OCI-LY7 (cell line): ENCODE measurements at regions not wholly inside any gene's neighbourhood (a gene's known extent, or its start where the extent isn't known, plus 50 kb on each side); places are given as distances from the start of the nearest gene placed in this dataset.

Experiments used
- BruUV-seq: library from RNA; stranded (reverse); fragments of 400-500 nt; replicated peaks from 2 replicates; lab custom pipeline; 2021; lab: Mats Ljungman, UMichigan
- CTCF ChIA-PET: fragments of 300-600 bp; sonication (Branson Sonifier 250); formaldehyde crosslinking; loops from one replicate; lab custom pipeline; 2022; ENCODE audit warnings: antibody characterized with exemption; ENCODE audit not compliant: unreplicated experiment; lab: Charles Lee
- POLR2A ChIA-PET: fragments of 300-600 bp; sonication (Branson Sonifier 250); formaldehyde crosslinking; loops from one replicate; lab custom pipeline; 2022; ENCODE audit warnings: antibody characterized with exemption; lab: Charles Lee
- DNase-seq: peaks from one replicate; pipeline ENCODE4 v3.0.0-alpha.2; 2015; ENCODE audit warnings: low spot score
- H2AFZ ChIP-seq: fragments of 200-600 bp; sonication (generic), shearing (Covaris generic); 2 replicates; pipeline ENCODE4 v1.6.1; 2014; ENCODE audit warnings: mild to moderate bottlenecking, antibody characterized with exemption, low read length, moderate library complexity
- H3K27ac ChIP-seq: fragments of 200-600 bp; sonication (generic); 2 replicates; pipeline ENCODE4 v1.5.1; 2014; ENCODE audit warnings: mixed run types, low read depth, mild to moderate bottlenecking, moderate library complexity, low read length, inconsistent platforms; ENCODE audit not compliant: poor library complexity, severe bottlenecking
- H3K36me3 ChIP-seq: fragments of 200-600 bp; sonication (generic); 2 replicates; pipeline ENCODE4 v1.6.1; 2014; ENCODE audit warnings: mild to moderate bottlenecking, antibody characterized with exemption, low read length, moderate library complexity, mixed read lengths; ENCODE audit not compliant: insufficient read depth
- H3K4me1 ChIP-seq: fragments of 200-600 bp; sonication (generic); 2 replicates; pipeline ENCODE4 v1.5.1; 2014; ENCODE audit warnings: mild to moderate bottlenecking, low read length; ENCODE audit not compliant: insufficient read depth, poor library complexity, severe bottlenecking
- H3K4me2 ChIP-seq: fragments of 200-600 bp; sonication (generic); 2 replicates; pipeline ENCODE4 v1.6.1; 2014; ENCODE audit warnings: mild to moderate bottlenecking, low read length
- H3K4me3 ChIP-seq: fragments of 200-600 bp; sonication (generic); 2 replicates; pipeline ENCODE4 v1.5.1; 2014; ENCODE audit warnings: mild to moderate bottlenecking, low read depth, low read length; ENCODE audit not compliant: poor library complexity, severe bottlenecking
- H3K79me2 ChIP-seq: fragments of 200-600 bp; sonication (generic); 2 replicates; pipeline ENCODE4 v1.6.1; 2016; ENCODE audit warnings: low read depth, mild to moderate bottlenecking, low read length, moderate library complexity, mixed read lengths; ENCODE audit not compliant: insufficient read depth
- H3K9me2 ChIP-seq: fragments of 200-600 bp; sonication (generic); 2 replicates; pipeline ENCODE4 v1.6.1; 2016; ENCODE audit warnings: mild to moderate bottlenecking, low read length, mixed read lengths; ENCODE audit not compliant: insufficient read depth
- H3K9me3 ChIP-seq: fragments of 200-600 bp; sonication (generic); 2 replicates; pipeline ENCODE4 v1.6.1; 2014; ENCODE audit warnings: mild to moderate bottlenecking, mixed run types, low read length, mixed read lengths
- H4K20me1 ChIP-seq: fragments of 200-600 bp; sonication (generic); 2 replicates; pipeline ENCODE4 v1.6.1; 2014; ENCODE audit warnings: mild to moderate bottlenecking, antibody characterized with exemption, low read length, moderate library complexity, mixed read lengths; ENCODE audit not compliant: insufficient read depth
- EZH2phosphoT487 ChIP-seq: fragments of 200-600 bp; sonication (generic); IDR thresholded peaks from 2 replicates; pipeline ENCODE4 v1.6.1; 2018; ENCODE audit warnings: low read depth, borderline replicate concordance, mild to moderate bottlenecking, mixed run types, antibody characterized with exemption, low read length, moderate library complexity, mixed read lengths
- intact Hi-C: fragments of 100-400 bp; cut with micrococcal nuclease; formaldehyde crosslinking; loops from one replicate; pipeline ENCODE4 v1.10.0; 2022; ENCODE audit not compliant: unreplicated experiment
- TF ChIP-seq, protein P1 (sequence below): fragments of 200-600 bp; sonication (generic); conservative IDR thresholded peaks from 2 replicates; pipeline ENCODE4 v1.5.1; 2014; ENCODE audit warnings: mild to moderate bottlenecking, antibody characterized with exemption, low read length, moderate library complexity, mixed read lengths

DNA sequence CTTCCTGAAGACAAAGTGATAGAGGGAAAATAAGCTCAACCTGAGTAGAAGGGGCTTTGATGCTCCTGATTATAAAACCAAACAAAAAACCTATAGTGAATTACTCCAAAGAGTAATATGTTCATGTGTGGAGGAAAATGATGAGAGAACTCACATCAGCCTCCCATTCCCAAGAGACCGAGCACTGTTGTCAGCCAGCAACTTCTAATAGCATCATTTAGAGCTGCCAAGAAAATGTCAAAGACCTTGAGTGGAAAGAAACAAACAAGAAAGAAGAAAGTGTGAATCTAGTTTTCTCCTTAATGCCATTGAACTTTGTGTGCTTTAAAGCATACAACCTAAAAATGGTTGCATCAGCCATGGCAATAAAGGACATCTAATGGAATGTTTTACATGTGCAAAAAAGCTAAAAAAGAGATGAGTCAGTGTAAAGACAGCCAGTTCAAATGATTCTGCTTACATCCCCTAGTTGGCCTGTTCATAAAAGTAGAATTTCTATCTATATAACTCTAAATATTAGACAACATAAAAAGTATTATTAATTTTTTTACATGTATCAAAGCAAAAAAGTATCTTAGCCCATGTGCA is 1066.2 kb downstream of the TDRD15 start:
- no TSS peak for BruUV-seq
- H3K9me2 ChIP-seq, result no peaks in the 10 kb centered on the region
- TF ChIP-seq, protein P1, sequence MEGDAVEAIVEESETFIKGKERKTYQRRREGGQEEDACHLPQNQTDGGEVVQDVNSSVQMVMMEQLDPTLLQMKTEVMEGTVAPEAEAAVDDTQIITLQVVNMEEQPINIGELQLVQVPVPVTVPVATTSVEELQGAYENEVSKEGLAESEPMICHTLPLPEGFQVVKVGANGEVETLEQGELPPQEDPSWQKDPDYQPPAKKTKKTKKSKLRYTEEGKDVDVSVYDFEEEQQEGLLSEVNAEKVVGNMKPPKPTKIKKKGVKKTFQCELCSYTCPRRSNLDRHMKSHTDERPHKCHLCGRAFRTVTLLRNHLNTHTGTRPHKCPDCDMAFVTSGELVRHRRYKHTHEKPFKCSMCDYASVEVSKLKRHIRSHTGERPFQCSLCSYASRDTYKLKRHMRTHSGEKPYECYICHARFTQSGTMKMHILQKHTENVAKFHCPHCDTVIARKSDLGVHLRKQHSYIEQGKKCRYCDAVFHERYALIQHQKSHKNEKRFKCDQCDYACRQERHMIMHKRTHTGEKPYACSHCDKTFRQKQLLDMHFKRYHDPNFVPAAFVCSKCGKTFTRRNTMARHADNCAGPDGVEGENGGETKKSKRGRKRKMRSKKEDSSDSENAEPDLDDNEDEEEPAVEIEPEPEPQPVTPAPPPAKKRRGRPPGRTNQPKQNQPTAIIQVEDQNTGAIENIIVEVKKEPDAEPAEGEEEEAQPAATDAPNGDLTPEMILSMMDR, result no peak
- no peak for TF ChIP-seq EZH2phosphoT487
- no peak for DNase-seq
- H3K36me3 ChIP-seq, result no peaks in the 10 kb centered on the region
- intact Hi-C loops, result no loop called here
- no peak overlapping the region for H3K27ac ChIP-seq
- H3K9me3 ChIP-seq, result no peaks in the 10 kb centered on the region
- H3K79me2 ChIP-seq, result no peaks in the 10 kb centered on the region
- H3K4me2 ChIP-seq, result no peak overlapping the region
- CTCF ChIA-PET, result no interaction called here
- no peak overlapping the region for H2AFZ ChIP-seq
- no peaks in the 10 kb centered on the region for H4K20me1 ChIP-seq
- H3K4me3 ChIP-seq, result no peak overlapping the region
- POLR2A ChIA-PET, result interaction anchor here (0.8 kb wide), 1 partner anchor 69 kb away, joined by 3 read pairs; no protein-coding TSS in a partner anchor
- no peaks in the 10 kb centered on the region for H3K4me1 ChIP-seq

DNA sequence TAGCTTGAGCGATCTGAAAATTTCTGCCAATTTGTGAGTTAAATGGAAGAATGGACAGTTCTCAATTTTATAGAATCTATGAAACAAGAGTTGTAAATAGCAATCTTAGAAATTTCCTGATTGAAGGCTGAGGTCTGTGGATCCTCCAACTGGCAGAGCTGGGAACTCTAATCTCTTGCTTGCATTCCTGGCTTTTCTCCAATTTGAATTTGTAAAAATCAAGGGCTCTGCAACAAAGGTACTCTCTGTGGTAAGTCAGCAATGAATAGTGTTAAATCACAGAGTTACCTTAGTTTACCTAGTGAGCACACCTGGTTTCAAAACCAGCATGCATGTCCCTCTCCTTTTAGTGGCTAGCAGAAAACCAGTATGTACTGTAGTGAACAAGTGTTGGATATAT is 1070.5 kb downstream of the TDRD15 start:
- no peak overlapping the region for H3K4me3 ChIP-seq
- H3K9me2 ChIP-seq, result no peaks in the 10 kb centered on the region
- H3K79me2 ChIP-seq, result no peaks in the 10 kb centered on the region
- no peak for DNase-seq
- BruUV-seq, result no TSS peak
- H3K4me2 ChIP-seq, result no peak overlapping the region
- no peaks in the 10 kb centered on the region for H4K20me1 ChIP-seq
- H3K36me3 ChIP-seq, result no peaks in the 10 kb centered on the region
- no peak for TF ChIP-seq EZH2phosphoT487
- TF ChIP-seq, protein P1, result no peak
- no peaks in the 10 kb centered on the region for H3K4me1 ChIP-seq
- no peaks in the 10 kb centered on the region for H3K9me3 ChIP-seq
- intact Hi-C loops, result no loop called here
- CTCF ChIA-PET, result no interaction called here
- POLR2A ChIA-PET, result no interaction called here
- H2AFZ ChIP-seq, result no peak overlapping the region
- no peak overlapping the region for H3K27ac ChIP-seq

DNA sequence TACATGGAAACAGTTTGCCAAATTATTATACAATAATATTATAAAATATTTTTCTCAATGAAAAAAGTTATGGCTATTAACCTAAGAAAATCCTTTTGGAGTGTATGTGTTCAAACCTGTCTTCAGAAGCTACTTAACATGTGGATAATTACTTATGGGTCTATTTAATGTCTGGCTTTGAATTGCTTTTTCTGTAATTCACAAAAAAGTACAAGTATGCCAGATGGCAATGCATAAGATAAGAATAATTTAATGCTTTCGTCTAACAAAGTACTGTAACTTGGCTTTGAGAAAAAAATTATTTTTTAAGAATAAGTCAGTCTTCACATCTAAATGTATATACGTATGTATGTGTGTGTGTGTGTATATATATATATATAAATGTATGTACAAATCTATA is 1073.0 kb downstream of the TDRD15 start:
- no peaks in the 10 kb centered on the region for H3K36me3 ChIP-seq
- no peak for TF ChIP-seq EZH2phosphoT487
- TF ChIP-seq, protein P1, result no peak
- BruUV-seq, result no TSS peak
- no peaks in the 10 kb centered on the region for H4K20me1 ChIP-seq
- H2AFZ ChIP-seq, result no peak overlapping the region
- H3K27ac ChIP-seq, result no peak overlapping the region
- H3K9me2 ChIP-seq, result no peaks in the 10 kb centered on the region
- H3K9me3 ChIP-seq, result no peaks in the 10 kb centered on the region
- no peak overlapping the region for H3K4me2 ChIP-seq
- no peaks in the 10 kb centered on the region for H3K79me2 ChIP-seq
- no peaks in the 10 kb centered on the region for H3K4me1 ChIP-seq
- ChIA-PET CTCF (no interaction called here), POLR2A (no interaction called here)
- DNase-seq, result no peak
- H3K4me3 ChIP-seq, result no peak overlapping the region
- intact Hi-C loops, result no loop called here
